HCT116 (cell line): ENCODE measurements at regions not wholly inside any gene's neighbourhood (a gene's known extent, or its start where the extent isn't known, plus 50 kb on each side); places are given as distances from the start of the nearest gene placed in this dataset.
"Not testable (repeated sequence)": the region's sequence is repeated elsewhere in the genome, so short reads cannot be mapped to it uniquely, and the experiment has no call there.

ENCODE experiments used
- ATAC-seq: fragments of 200-7000 bp; cut with Tn5 transposase; 2 replicates; pipeline ENCODE4 v1.9.1; 2020; ENCODE audit warnings: mild to moderate bottlenecking, moderate library complexity
- BruUV-seq: library from RNA; stranded (reverse); fragments of 400-500 nt; replicated peaks from 2 replicates; lab custom pipeline; 2021; lab: Mats Ljungman, UMichigan
- CTCF ChIA-PET: fragments of 300-600 bp; sonication (Branson Sonifier 250); formaldehyde crosslinking; loops from one replicate; lab custom pipeline; 2021; ENCODE audit warnings: antibody characterized with exemption; lab: Charles Lee
- POLR2A ChIA-PET: fragments of 300-600, 350-600 bp; sonication (Branson Sonifier 250); formaldehyde crosslinking; loops from one replicate; lab custom pipeline; 2021; ENCODE audit warnings: antibody characterized with exemption; lab: Charles Lee
- RAD21 ChIA-PET, 2 experiments: fragments of 300-600 bp; sonication (Branson Sonifier 250); formaldehyde crosslinking; loops; one replicate each; lab custom pipeline; 2023; ENCODE audit warnings: low total read pairs in 2 of 2; ENCODE audit not compliant: uncharacterized antibody in 2 of 2, unreplicated experiment in 2 of 2, low non-redundant PET in 1 of 2; lab: Charles Lee
- DNase-seq: peaks from one replicate; pipeline ENCODE4 v3.0.0-alpha.2; 2010; ENCODE audit warnings: low read depth, low spot score
- H2AFZ ChIP-seq: fragments of 200-600 bp; shearing (Covaris generic), sonication (generic); 2 replicates; pipeline ENCODE4 v1.6.1; 2017; ENCODE audit warnings: low read depth, mixed run types, mixed read lengths, antibody characterized with exemption, low read length; ENCODE audit not compliant: poor library complexity, severe bottlenecking
- H3K27ac ChIP-seq: 2 replicates; pipeline ENCODE4 v1.5.1; 2012; ENCODE audit warnings: low read depth, low read length
- H3K27me3 ChIP-seq: fragments of 200-600 bp; sonication (generic); 2 replicates; pipeline ENCODE4 v1.6.1; 2016; ENCODE audit warnings: mixed run types, low read length, mixed read lengths; ENCODE audit not compliant: insufficient read depth
- H3K36me3 ChIP-seq, 2 experiments: fragments of 200-500 bp in 1 of 2; fragments of 200-600 bp in 1 of 2; sonication (Bioruptor generic) in 1 of 2; sonication (generic) in 1 of 2; 2 replicates each; pipeline versions ENCODE4 v1.5.1 to v1.6.1; 2014 to 2016; ENCODE audit warnings: low read length in 2 of 2, inconsistent platforms in 1 of 2, mixed read lengths in 1 of 2, mixed run types in 1 of 2; ENCODE audit not compliant: insufficient read depth in 2 of 2, control insufficient read depth in 1 of 2
- H3K4me1 ChIP-seq, 2 experiments: fragments of 200-600 bp in 1 of 2; sonication (generic) in 1 of 2; 2 replicates each; pipeline versions ENCODE4 v1.5.1 to v1.6.1; 2012 to 2017; ENCODE audit warnings: low read length in 2 of 2, inconsistent platforms in 1 of 2, mild to moderate bottlenecking in 1 of 2, mixed read lengths in 1 of 2, mixed run types in 1 of 2, moderate library complexity in 1 of 2; ENCODE audit not compliant: insufficient read depth in 2 of 2, control insufficient read depth in 1 of 2
- H3K4me2 ChIP-seq: fragments of 200-600 bp; sonication (generic); 2 replicates; pipeline ENCODE4 v1.6.1; 2017; ENCODE audit warnings: mixed run types, low read length, mixed read lengths
- H3K4me3 ChIP-seq, 2 experiments: fragments of 200-600 bp in 1 of 2; sonication (generic) in 1 of 2; replicated peaks in 1 of 2; 2 replicates each; pipeline ENCODE4 v1.5.1; 2011 to 2016; ENCODE audit warnings: low read length in 2 of 2, control low read depth in 1 of 2, low read depth in 1 of 2, mild to moderate bottlenecking in 1 of 2, mixed read lengths in 1 of 2, mixed run types in 1 of 2
- H3K79me2 ChIP-seq: fragments of 200-600 bp; sonication (generic); 2 replicates; pipeline ENCODE4 v1.6.1; 2017; ENCODE audit warnings: mild to moderate bottlenecking, mixed run types, low read length, moderate library complexity, mixed read lengths; ENCODE audit not compliant: insufficient read depth
- H3K9ac ChIP-seq: fragments of 200-600 bp; sonication (generic); 2 replicates; pipeline ENCODE4 v1.6.1; 2016; ENCODE audit warnings: low read length, mixed read lengths
- H3K9me2 ChIP-seq: fragments of 200-600 bp; sonication (generic), shearing (Covaris generic); 2 replicates; pipeline ENCODE4 v1.6.1; 2017; ENCODE audit warnings: mixed run types, mild to moderate bottlenecking, moderate library complexity; ENCODE audit not compliant: insufficient read depth
- H3K9me3 ChIP-seq, 2 experiments: fragments of 200-500 bp in 1 of 2; fragments of 200-600 bp in 1 of 2; sonication (Bioruptor generic) in 1 of 2; sonication (generic) in 1 of 2; 2 replicates each; pipeline ENCODE4 v1.6.1; 2014 to 2017; ENCODE audit warnings: low read length in 2 of 2, mixed read lengths in 2 of 2, inconsistent platforms in 1 of 2, low read depth in 1 of 2, mild to moderate bottlenecking in 1 of 2, mixed run types in 1 of 2, moderate library complexity in 1 of 2; ENCODE audit not compliant: control insufficient read depth in 1 of 2, insufficient read depth in 1 of 2
- H4K20me1 ChIP-seq: fragments of 200-600 bp; sonication (generic), shearing (Covaris generic); 2 replicates; pipeline ENCODE4 v1.6.1; 2017; ENCODE audit warnings: mixed run types, mild to moderate bottlenecking, moderate library complexity; ENCODE audit not compliant: insufficient read depth
- intact Hi-C: fragments of 100-400 bp; cut with micrococcal nuclease; formaldehyde crosslinking; loops from 2 replicates; pipeline ENCODE4 v1.10.0; 2022

- H3K9me3 ChIP-seq, RAD21 ChIA-PET, H3K4me3 ChIP-seq, H3K4me1 ChIP-seq, H3K79me2 ChIP-seq, CTCF ChIA-PET, DNase-seq, H3K4me2 ChIP-seq, H2AFZ ChIP-seq, H3K9me2 ChIP-seq, intact Hi-C loops, H3K36me3 ChIP-seq, BruUV-seq, H3K27ac ChIP-seq, H4K20me1 ChIP-seq, H3K27me3 ChIP-seq, H3K9ac ChIP-seq, ATAC-seq, POLR2A ChIA-PET: not testable (repeated sequence)
Observed at GRCh38 chr15:77893671-77894640, 183.6 kb downstream of the TBC1D2B start.

GRCh38 chr15:77893246-77893645 lies 184.3 kb downstream of the TBC1D2B start:
- H3K9me3 ChIP-seq, H3K9ac ChIP-seq, BruUV-seq, H3K4me3 ChIP-seq, H2AFZ ChIP-seq, H3K4me1 ChIP-seq, H3K4me2 ChIP-seq, DNase-seq, H3K27me3 ChIP-seq, CTCF ChIA-PET, H3K79me2 ChIP-seq, intact Hi-C loops, ATAC-seq, H3K36me3 ChIP-seq, H3K9me2 ChIP-seq, POLR2A ChIA-PET, RAD21 ChIA-PET, H3K27ac ChIP-seq, H4K20me1 ChIP-seq: not testable (repeated sequence)
